IMR-90 (cell line): ENCODE measurements at regions not wholly inside any gene's neighbourhood (a gene's known extent, or its start where the extent isn't known, plus 50 kb on each side); places are given as distances from the start of the nearest gene placed in this dataset.

Experiments
- ATAC-seq: fragments of 200-7000 bp; cut with Tn5 transposase; 2 replicates; pipeline ENCODE4 v1.9.1; 2020; ENCODE audit warnings: low read depth, mild to moderate bottlenecking, moderate library complexity
- BruUV-seq: library from RNA; stranded (reverse); fragments of 400-500 nt; replicated peaks from 2 replicates; lab custom pipeline; 2021; lab: Mats Ljungman, UMichigan
- CTCF ChIA-PET: fragments of 300-600 bp; formaldehyde crosslinking; extraction: SDS; loops from one replicate; lab custom pipeline; 2021; ENCODE audit warnings: antibody characterized with exemption; lab: Yijun Ruan, JAX
- POLR2A ChIA-PET: fragments of 300-600 bp; sonication (Branson Sonifier 250); formaldehyde crosslinking; loops from one replicate; lab custom pipeline; 2022; ENCODE audit warnings: antibody characterized with exemption; ENCODE audit not compliant: unreplicated experiment; lab: Charles Lee
- DNase-seq: peaks from one replicate; pipeline ENCODE4 v3.0.0; 2013
- H2AFZ ChIP-seq: replicated peaks from 2 replicates; pipeline ENCODE3; 2013; ENCODE audit warnings: low read length, mild to moderate bottlenecking; ENCODE audit not compliant: poor library complexity
- H2AK5ac ChIP-seq: 2 replicates; pipeline ENCODE4 v1.6.1; 2013; ENCODE audit warnings: low read depth, low read length, inconsistent platforms
- H2AK9ac ChIP-seq: replicated peaks from 2 replicates; pipeline ENCODE3; 2013; ENCODE audit warnings: mild to moderate bottlenecking, low read depth, low read length, moderate library complexity; ENCODE audit not compliant: poor library complexity
- H2BK120ac ChIP-seq: 2 replicates; pipeline ENCODE4 v1.6.1; 2013; ENCODE audit warnings: low read depth, low read length, inconsistent platforms
- H2BK15ac ChIP-seq: 3 replicates; pipeline ENCODE4 v1.6.1; 2013; ENCODE audit warnings: low read depth, low read length, inconsistent platforms
- H2BK20ac ChIP-seq: 2 replicates; pipeline ENCODE4 v1.6.1; 2013; ENCODE audit warnings: low read depth, mild to moderate bottlenecking, inconsistent platforms, low read length, moderate library complexity
- H2BK5ac ChIP-seq: 2 replicates; pipeline ENCODE4 v1.6.1; 2013; ENCODE audit warnings: mild to moderate bottlenecking, low read depth, low read length, inconsistent platforms; ENCODE audit not compliant: poor library complexity, severe bottlenecking
- H3K14ac ChIP-seq: replicated peaks from 2 replicates; pipeline ENCODE4 v1.6.1; 2013; ENCODE audit warnings: low read depth, low read length, inconsistent platforms
- H3K18ac ChIP-seq: 2 replicates; pipeline ENCODE4 v1.6.1; 2013; ENCODE audit warnings: low read depth, low read length, control low read depth
- H3K23ac ChIP-seq: 2 replicates; pipeline ENCODE4 v1.6.1; 2013; ENCODE audit warnings: low read depth, low read length, inconsistent platforms
- H3K27ac ChIP-seq: 2 replicates; pipeline ENCODE4 v1.5.1; 2013; ENCODE audit warnings: mild to moderate bottlenecking, control low read depth, low read length; ENCODE audit not compliant: insufficient read depth
- H3K27me3 ChIP-seq: 2 replicates; pipeline ENCODE4 v1.6.1; 2013; ENCODE audit warnings: low read length; ENCODE audit not compliant: control insufficient read depth, insufficient read depth
- H3K36me3 ChIP-seq: 2 replicates; pipeline ENCODE4 v1.6.1; 2013; ENCODE audit warnings: low read length, mixed read lengths; ENCODE audit not compliant: control insufficient read depth, insufficient read depth
- H3K4ac ChIP-seq: 2 replicates; pipeline ENCODE4 v1.6.1; 2013; ENCODE audit warnings: low read depth, low read length, inconsistent platforms
- H3K4me1 ChIP-seq: 2 replicates; pipeline ENCODE4 v1.6.1; 2013; ENCODE audit warnings: low read length, mixed read lengths; ENCODE audit not compliant: control insufficient read depth, insufficient read depth
- H3K4me2 ChIP-seq: 2 replicates; pipeline ENCODE4 v1.6.1; 2013; ENCODE audit warnings: low read depth, mild to moderate bottlenecking, control low read depth, low read length, moderate library complexity
- H3K4me3 ChIP-seq: 2 replicates; pipeline ENCODE4 v1.5.1; 2013; ENCODE audit warnings: low read depth, mild to moderate bottlenecking, control low read depth, low read length, moderate library complexity; ENCODE audit not compliant: insufficient read depth
- H3K56ac ChIP-seq: 2 replicates; pipeline ENCODE4 v1.6.1; 2013; ENCODE audit warnings: low read length, inconsistent platforms; ENCODE audit not compliant: insufficient read depth; ENCODE audit errors: extremely low read depth
- H3K79me1 ChIP-seq, 2 experiments: 2 replicates each; pipeline ENCODE4 v1.6.1; 2013; ENCODE audit warnings: low read length in 2 of 2, inconsistent platforms in 1 of 2, low read depth in 1 of 2
- H3K9ac ChIP-seq: 2 replicates; pipeline ENCODE4 v1.6.1; 2013; ENCODE audit warnings: low read depth, low read length, control low read depth
- H3K9me1 ChIP-seq: 2 replicates; pipeline ENCODE4 v1.6.1; 2013; ENCODE audit warnings: low read length, inconsistent platforms; ENCODE audit not compliant: insufficient read depth
- H3K9me3 ChIP-seq: 2 replicates; pipeline ENCODE4 v1.6.1; 2013; ENCODE audit warnings: low read length; ENCODE audit not compliant: control insufficient read depth, insufficient read depth
- H4K20me1 ChIP-seq: 2 replicates; pipeline ENCODE4 v1.6.1; 2013; ENCODE audit warnings: low read length, inconsistent platforms; ENCODE audit not compliant: insufficient read depth
- H4K5ac ChIP-seq: 2 replicates; pipeline ENCODE4 v1.6.1; 2013; ENCODE audit warnings: mild to moderate bottlenecking, low read depth, low read length, control low read depth
- H4K8ac ChIP-seq, 2 experiments: 2 replicates each; pipeline ENCODE4 v1.6.1; 2013; ENCODE audit warnings: low read depth in 2 of 2, low read length in 2 of 2, control low read depth in 1 of 2, inconsistent platforms in 1 of 2
- H4K91ac ChIP-seq: 2 replicates; pipeline ENCODE4 v1.6.1; 2013; ENCODE audit warnings: low read depth, low read length, inconsistent platforms; ENCODE audit not compliant: insufficient read depth
- CHD1 ChIP-seq: IDR thresholded peaks from 2 replicates; pipeline ENCODE4 v1.6.1; 2012; ENCODE audit warnings: low read depth, low read length, improper control_type of control experiment
- FOS ChIP-seq: fragments of 150-350 bp; IDR thresholded peaks from 2 replicates; pipeline ENCODE4 v1.6.1; 2016; ENCODE audit warnings: low read depth, low read length
- MAZ ChIP-seq: IDR thresholded peaks from 2 replicates; pipeline ENCODE4 v1.6.1; 2012; ENCODE audit warnings: low read depth, mild to moderate bottlenecking, low read length, improper control_type of control experiment, moderate library complexity, borderline replicate concordance
- MXI1 ChIP-seq: IDR thresholded peaks from 2 replicates; pipeline ENCODE4 v1.6.1; 2012; ENCODE audit warnings: low read depth, mild to moderate bottlenecking, low read length, moderate library complexity, borderline replicate concordance
- RCOR1 ChIP-seq: IDR thresholded peaks from 2 replicates; pipeline ENCODE4 v1.6.1; 2012; ENCODE audit warnings: mild to moderate bottlenecking, low read length, improper control_type of control experiment; ENCODE audit not compliant: insufficient replicate concordance
- RFX5 ChIP-seq: IDR thresholded peaks from 2 replicates; pipeline ENCODE4 v1.8.0; 2012; ENCODE audit warnings: low read depth, mild to moderate bottlenecking, low read length, moderate library complexity
- SMC3 ChIP-seq: fragments of 150-350 bp; IDR thresholded peaks from 2 replicates; pipeline ENCODE4 v1.6.1; 2016; ENCODE audit warnings: low read depth, mild to moderate bottlenecking, antibody characterized with exemption, low read length, moderate library complexity
- USF2 ChIP-seq: fragments of 150-350 bp; IDR thresholded peaks from 2 replicates; pipeline ENCODE4 v1.6.1; 2017; ENCODE audit warnings: mild to moderate bottlenecking, antibody characterized with exemption, low read length, low read depth
- WGBS, 2 experiments: methylation state at CpG; one replicate each; pipeline versions ENCODE4 v1.1.5 to v1.1.7; 2013; ENCODE audit warnings: missing lambda C conversion rate in 2 of 2; ENCODE audit not compliant: insufficient read length in 1 of 2; ENCODE audit errors: extremely low coverage in 2 of 2; 5-methylcytosine and 5-hydroxymethylcytosine counted together
- dilution Hi-C: fragments of 300-500 bp; cut with HindIII; formaldehyde crosslinking; loops from one replicate; pipeline ENCODE4 v1.14.3; 2018; ENCODE audit warnings: low sequenced_read_pairs; ENCODE audit not compliant: unreplicated experiment
- in situ Hi-C: fragments of 300-500 bp; cut with MboI; formaldehyde crosslinking; loops from 3 replicates; pipeline ENCODE4 v1.14.3; 2019; ENCODE audit warnings: low sequenced_read_pairs, inconsistent platforms, mixed read lengths
- intact Hi-C: fragments of 100-400 bp; cut with micrococcal nuclease; formaldehyde crosslinking; loops from 2 replicates; pipeline ENCODE4 v1.10.0; 2022

GRCh38 chr4:104064646-104065577 is 345.1 kb upstream of the TACR3 start:
- DNase-seq (no peak), ATAC-seq (no peak)
- 0 out of 2 replicates have a peak, but pooled peaks cover 1% of the 10 kb centered on the region for H3K9me3 ChIP-seq
- no peak overlapping the region for H3K4me2 ChIP-seq
- no peak overlapping the region for H3K56ac ChIP-seq
- H4K20me1 ChIP-seq = no peaks in the 10 kb centered on the region
- ChIA-PET CTCF (no interaction called here), POLR2A (no interaction called here)
- H2AK9ac ChIP-seq = no peak overlapping the region
- WGBS, 2 experiments = no CpG with 5 or more reads among the region's 8 CpGs
- no peak for TF ChIP-seq FOS
- TF ChIP-seq RCOR1 = no peak
- no peak for TF ChIP-seq MAZ
- TF ChIP-seq USF2 = no peak
- no peak for TF ChIP-seq CHD1
- TF ChIP-seq SMC3 = no peak
- no peak for TF ChIP-seq RFX5
- TF ChIP-seq MXI1 = no peak
- H2BK5ac ChIP-seq = no peak overlapping the region
- H3K27me3 ChIP-seq = no peaks in the 10 kb centered on the region
- no TSS peak for BruUV-seq
- no peak overlapping the region for H2AFZ ChIP-seq
- dilution Hi-C loops = no loop called here
- no peaks in the 10 kb centered on the region for H3K36me3 ChIP-seq
- no peaks in the 10 kb centered on the region for H3K4me1 ChIP-seq
- no peak overlapping the region for H2AK5ac ChIP-seq
- no peak overlapping the region for H4K91ac ChIP-seq
- no peak overlapping the region for H3K4ac ChIP-seq
- no peak overlapping the region for H3K4me3 ChIP-seq
- no peak overlapping the region for H3K23ac ChIP-seq
- intact Hi-C loops = loop anchor here (2.0 kb wide), 1 partner anchor 796 kb away; no protein-coding TSS in a partner anchor
- H2BK120ac ChIP-seq = no peak overlapping the region
- no peak overlapping the region for H4K8ac ChIP-seq
- in situ Hi-C loops = no loop called here
- no peaks in the 10 kb centered on the region for H3K79me1 ChIP-seq
- H3K14ac ChIP-seq = no peak overlapping the region
- H2BK15ac ChIP-seq = no peak overlapping the region
- H3K18ac ChIP-seq = no peak overlapping the region
- H3K9me1 ChIP-seq = no peaks in the 10 kb centered on the region
- H4K5ac ChIP-seq = no peak overlapping the region
- no peak overlapping the region for H2BK20ac ChIP-seq
- H3K27ac ChIP-seq = no peak overlapping the region
- H3K9ac ChIP-seq = no peak overlapping the region
